Neural progenitor cell (in vitro differentiated cells): ENCODE measurements at regions not wholly inside any gene's neighbourhood (a gene's known extent, or its start where the extent isn't known, plus 50 kb on each side); places are given as distances from the start of the nearest gene placed in this dataset.

Source experiments
- DNase-seq: peaks from one replicate; pipeline ENCODE4 v3.0.0-alpha.2; 2016; ENCODE audit warnings: low spot score
- H2AFZ ChIP-seq: fragments of 200-600 bp; sonication (generic); replicated peaks from 2 replicates; pipeline ENCODE4 v1.6.1; 2016; ENCODE audit warnings: antibody characterized with exemption
- H3F3A ChIP-seq: fragments of 200-600 bp; sonication (generic); 2 replicates; pipeline ENCODE4 v1.6.1; 2016; ENCODE audit warnings: antibody characterized with exemption, low read depth
- H3K27ac ChIP-seq: fragments of 200-600 bp; sonication (generic); 2 replicates; pipeline ENCODE4 v1.5.1; 2016; ENCODE audit warnings: mild to moderate bottlenecking
- H3K27me3 ChIP-seq: fragments of 200-600 bp; sonication (generic); 2 replicates; pipeline ENCODE4 v1.6.1; 2016; ENCODE audit warnings: mild to moderate bottlenecking, moderate library complexity
- H3K36me3 ChIP-seq: fragments of 200-600 bp; sonication (generic); 2 replicates; pipeline ENCODE4 v1.5.1; 2016
- H3K4me1 ChIP-seq: fragments of 200-600 bp; sonication (generic); 2 replicates; pipeline ENCODE4 v1.6.1; 2016; ENCODE audit warnings: mixed run types
- H3K4me2 ChIP-seq: fragments of 200-600 bp; sonication (generic); 2 replicates; pipeline ENCODE4 v1.6.1; 2016
- H3K4me3 ChIP-seq: fragments of 200-600 bp; sonication (generic); 2 replicates; pipeline ENCODE4 v1.5.1; 2016
- H3K79me2 ChIP-seq: fragments of 200-600 bp; sonication (generic); 2 replicates; pipeline ENCODE4 v1.6.1; 2016; ENCODE audit warnings: low read depth
- H3K9ac ChIP-seq: fragments of 200-600 bp; sonication (generic); 2 replicates; pipeline ENCODE4 v1.6.1; 2016
- H3K9me3 ChIP-seq: fragments of 200-600 bp; sonication (generic); 2 replicates; pipeline ENCODE4 v1.5.1; 2016; ENCODE audit warnings: low read depth
- H4K20me1 ChIP-seq: fragments of 200-600 bp; sonication (generic); 2 replicates; pipeline ENCODE4 v1.6.1; 2016; ENCODE audit warnings: low read depth
- H3K27ac Mint-ChIP-seq: 3 replicates; pipeline ENCODE4 v1.8.0; 2021; ENCODE audit warnings: mixed read lengths
- H3K27me3 Mint-ChIP-seq: 2 replicates; pipeline ENCODE4 v1.8.0; 2022; ENCODE audit warnings: low read depth, mild to moderate bottlenecking, inconsistent platforms, moderate library complexity, mixed read lengths; ENCODE audit not compliant: insufficient read depth
- H3K36me3 Mint-ChIP-seq: 3 replicates; pipeline ENCODE4 v1.8.0; 2021; ENCODE audit warnings: mixed read lengths
- H3K4me1 Mint-ChIP-seq: 3 replicates; pipeline ENCODE4 v1.8.0; 2021; ENCODE audit warnings: mixed read lengths
- H3K4me3 Mint-ChIP-seq: 3 replicates; pipeline ENCODE4 v1.8.0; 2021; ENCODE audit warnings: mild to moderate bottlenecking, moderate library complexity, mixed read lengths
- H3K9me3 Mint-ChIP-seq: 3 replicates; pipeline ENCODE4 v1.8.0; 2020; ENCODE audit warnings: mixed read lengths
- CTCF ChIP-seq: fragments of 200-600 bp; sonication (generic); IDR thresholded peaks from 2 replicates; pipeline ENCODE4 v1.5.1; 2017; ENCODE audit warnings: antibody characterized with exemption, mild to moderate bottlenecking
- EZH2 ChIP-seq: fragments of 200-600 bp; sonication (generic); IDR thresholded peaks from 2 replicates; pipeline ENCODE4 v1.6.1; 2017; ENCODE audit warnings: antibody characterized with exemption, mild to moderate bottlenecking, moderate library complexity
- EZH2phosphoT487 ChIP-seq: fragments of 200-600 bp; sonication (generic); IDR thresholded peaks from 2 replicates; pipeline ENCODE4 v1.6.1; 2017; ENCODE audit warnings: antibody characterized with exemption

- no peaks in the 10 kb centered on the region for H3K9me3 ChIP-seq
- Mint-ChIP-seq H3K36me3 (no peaks in the 10 kb centered on the region), H3K9me3 (peaks cover 5% of the 10 kb centered on the region), H3K27ac (no peak overlapping the region), H3K4me3 (no peak overlapping the region), H3K4me1 (no peaks in the 10 kb centered on the region), H3K27me3 (no peaks in the 10 kb centered on the region)
- H3K9ac ChIP-seq, result no peak overlapping the region
- H4K20me1 ChIP-seq, result no peaks in the 10 kb centered on the region
- H3F3A ChIP-seq, result no peaks in the 10 kb centered on the region
- H3K36me3 ChIP-seq, result no peaks in the 10 kb centered on the region
- no peak overlapping the region for H3K4me3 ChIP-seq
- no peak overlapping the region for H3K27ac ChIP-seq
- no peak for DNase-seq
- H3K4me2 ChIP-seq, result no peak overlapping the region
- peak overlapping the region; percentile 38 for H2AFZ ChIP-seq
- H3K4me1 ChIP-seq, result no peaks in the 10 kb centered on the region
- H3K27me3 ChIP-seq, result no peaks in the 10 kb centered on the region
- TF ChIP-seq CTCF (no peak), EZH2phosphoT487 (no peak), EZH2 (no peak)
- H3K79me2 ChIP-seq, result no peaks in the 10 kb centered on the region
Measured at GRCh38 chr5:19058216-19058615, 929.8 kb downstream of the CDH18 start.

- no peak for TF ChIP-seq EZH2
- TF ChIP-seq EZH2phosphoT487, result no peak
- TF ChIP-seq CTCF, result no peak
- no peak overlapping the region for H3K4me3 ChIP-seq
- no peak for DNase-seq
- no peak overlapping the region for H3K4me3 Mint-ChIP-seq
- no peak overlapping the region for H2AFZ ChIP-seq
- H3K4me2 ChIP-seq, result no peak overlapping the region
- no peak overlapping the region for H3K27ac Mint-ChIP-seq
- H3K27ac ChIP-seq, result no peak overlapping the region
- no peaks in the 10 kb centered on the region for H3K27me3 ChIP-seq
- no peaks in the 10 kb centered on the region for H3K36me3 ChIP-seq
- no peaks in the 10 kb centered on the region for H3K9me3 ChIP-seq
- H3K79me2 ChIP-seq, result no peaks in the 10 kb centered on the region
- H3K9ac ChIP-seq, result no peak overlapping the region
- H4K20me1 ChIP-seq, result no peaks in the 10 kb centered on the region
- no peaks in the 10 kb centered on the region for H3K36me3 Mint-ChIP-seq
- no peaks in the 10 kb centered on the region for H3K27me3 Mint-ChIP-seq
- H3K4me1 Mint-ChIP-seq, result peaks cover 3% of the 10 kb centered on the region
- peaks cover 5% of the 10 kb centered on the region for H3K9me3 Mint-ChIP-seq
- H3K4me1 ChIP-seq, result no peaks in the 10 kb centered on the region
- no peaks in the 10 kb centered on the region for H3F3A ChIP-seq
Measured at GRCh38 chr5:19064094-19064493, 923.9 kb downstream of the CDH18 start.

GRCh38 chr5:19067741-19068140 is 920.3 kb downstream of the CDH18 start:
- no peak overlapping the region for H3K4me3 ChIP-seq
- H3K4me1 Mint-ChIP-seq, result peaks cover 3% of the 10 kb centered on the region
- no peak overlapping the region for H3K27ac Mint-ChIP-seq
- no peaks in the 10 kb centered on the region for H3K4me1 ChIP-seq
- no peaks in the 10 kb centered on the region for H3K9me3 ChIP-seq
- H4K20me1 ChIP-seq, result no peaks in the 10 kb centered on the region
- no peak overlapping the region for H3K4me3 Mint-ChIP-seq
- no peaks in the 10 kb centered on the region for H3K36me3 Mint-ChIP-seq
- H3K4me2 ChIP-seq, result no peak overlapping the region
- H3K79me2 ChIP-seq, result no peaks in the 10 kb centered on the region
- no peak overlapping the region for H3K27ac ChIP-seq
- H3K27me3 ChIP-seq, result no peaks in the 10 kb centered on the region
- no peak for DNase-seq
- H2AFZ ChIP-seq, result no peak overlapping the region
- H3K36me3 ChIP-seq, result no peaks in the 10 kb centered on the region
- H3F3A ChIP-seq, result no peaks in the 10 kb centered on the region
- no peaks in the 10 kb centered on the region for H3K27me3 Mint-ChIP-seq
- peak; percentile 15 for TF ChIP-seq CTCF
- no peak for TF ChIP-seq EZH2phosphoT487
- no peak overlapping the region for H3K9ac ChIP-seq
- peaks cover 2% of the 10 kb centered on the region for H3K9me3 Mint-ChIP-seq

GRCh38 chr5:19098434-19098833 is 889.6 kb downstream of the CDH18 start:
- no peaks in the 10 kb centered on the region for H3K36me3 Mint-ChIP-seq
- no peaks in the 10 kb centered on the region for H3K27me3 Mint-ChIP-seq
- H3K4me3 Mint-ChIP-seq, result no peak overlapping the region
- no peaks in the 10 kb centered on the region for H3K4me1 Mint-ChIP-seq
- no peaks in the 10 kb centered on the region for H3K79me2 ChIP-seq
- no peaks in the 10 kb centered on the region for H3F3A ChIP-seq
- H3K4me2 ChIP-seq, result no peak overlapping the region
- no peak overlapping the region for H3K9ac ChIP-seq
- no peak overlapping the region for H3K27ac Mint-ChIP-seq
- no peak overlapping the region for H3K4me3 ChIP-seq
- H3K9me3 ChIP-seq, result no peaks in the 10 kb centered on the region
- no peaks in the 10 kb centered on the region for H3K27me3 ChIP-seq
- no peaks in the 10 kb centered on the region for H3K36me3 ChIP-seq
- no peak overlapping the region for H2AFZ ChIP-seq
- H3K4me1 ChIP-seq, result no peaks in the 10 kb centered on the region
- H3K27ac ChIP-seq, result no peak overlapping the region
- H3K9me3 Mint-ChIP-seq, result peaks cover 5% of the 10 kb centered on the region
- DNase-seq, result no peak
- no peak for TF ChIP-seq EZH2phosphoT487
- TF ChIP-seq EZH2, result no peak
- no peak for TF ChIP-seq CTCF
- no peaks in the 10 kb centered on the region for H4K20me1 ChIP-seq
